NCI-H526 (cell line): ENCODE measurements at regions not wholly inside any gene's neighbourhood (a gene's known extent, or its start where the extent isn't known, plus 50 kb on each side); places are given as distances from the start of the nearest gene placed in this dataset.

ENCODE experiments used
- DNase-seq, 2 experiments: peaks; one replicate each; lab custom pipeline; 2025; lab: John Stamatoyannopoulos, UW

DNA sequence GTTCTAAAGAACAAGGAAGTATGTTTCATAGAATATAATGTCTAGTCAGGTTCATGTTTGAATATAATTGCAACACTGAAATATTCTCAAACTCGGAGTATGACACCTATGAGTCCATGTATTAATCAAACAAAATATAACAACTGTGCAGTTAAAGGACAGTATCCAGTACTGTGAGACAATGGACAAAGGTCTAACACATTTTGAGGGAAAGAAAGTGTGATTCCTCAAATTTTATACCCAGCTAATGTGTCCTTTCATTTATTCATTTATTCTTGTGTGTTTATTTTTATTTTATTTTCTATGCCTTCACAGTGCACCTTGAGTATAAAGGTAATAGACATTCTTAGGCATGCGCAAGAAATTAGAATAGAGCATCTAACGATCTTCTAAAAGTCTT, 401.0 kb upstream of the ZFHX3 start:
- DNase-seq, result no peak

GRCh38 chr16:73447846-73448245, 399.9 kb upstream of the ZFHX3 start:
- DNase-seq, result no peak

DNA sequence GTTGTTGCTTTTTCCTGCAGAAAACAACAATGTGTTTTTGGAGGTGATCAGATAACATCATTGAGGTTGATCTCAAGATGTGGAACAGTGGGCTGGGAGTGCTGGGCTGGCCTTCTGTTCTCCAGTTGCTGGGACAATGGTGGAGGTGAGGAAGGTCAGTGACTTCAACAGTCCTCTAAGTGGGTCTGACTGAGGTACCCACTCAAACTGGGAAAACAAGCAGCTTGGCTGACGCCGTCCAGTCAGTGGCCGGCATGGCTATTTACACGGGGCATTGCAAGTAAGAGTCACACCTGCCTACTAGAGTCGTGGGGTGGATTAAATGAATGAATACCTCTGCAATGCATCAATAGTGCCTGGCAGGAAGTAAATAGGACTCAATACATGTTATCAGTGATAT, 386.7 kb upstream of the ZFHX3 start:
- no peak for DNase-seq

GRCh38 chr16:73433731-73434307, 385.9 kb upstream of the ZFHX3 start:
- no peak for DNase-seq

- DNase-seq, result peak; percentile 94 to 95
Observed at GRCh38 chr16:73432850-73433730, 385.2 kb upstream of the ZFHX3 start.

DNA sequence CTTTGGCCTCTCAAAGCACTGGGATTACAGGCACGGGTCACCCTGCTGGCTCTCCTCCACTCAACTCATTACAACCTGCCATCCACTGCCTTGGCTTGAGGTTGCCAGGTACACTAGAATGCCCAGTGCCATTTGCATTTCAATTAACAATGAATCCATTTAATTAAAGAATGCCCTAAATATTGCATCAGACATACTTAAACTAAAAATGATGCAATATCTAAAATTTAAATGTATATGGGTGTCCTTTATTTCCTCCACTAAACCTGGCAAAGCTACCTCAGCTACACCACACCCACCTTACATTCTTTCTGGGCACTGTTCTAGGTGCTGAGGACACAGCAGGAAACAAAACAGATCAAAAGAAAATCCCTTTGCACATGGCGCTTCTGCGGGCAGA, 382.2 kb upstream of the ZFHX3 start:
- DNase-seq, result no peak

- no peak for DNase-seq
Observed at GRCh38 chr16:73428121-73428520, 380.2 kb upstream of the ZFHX3 start.

DNA sequence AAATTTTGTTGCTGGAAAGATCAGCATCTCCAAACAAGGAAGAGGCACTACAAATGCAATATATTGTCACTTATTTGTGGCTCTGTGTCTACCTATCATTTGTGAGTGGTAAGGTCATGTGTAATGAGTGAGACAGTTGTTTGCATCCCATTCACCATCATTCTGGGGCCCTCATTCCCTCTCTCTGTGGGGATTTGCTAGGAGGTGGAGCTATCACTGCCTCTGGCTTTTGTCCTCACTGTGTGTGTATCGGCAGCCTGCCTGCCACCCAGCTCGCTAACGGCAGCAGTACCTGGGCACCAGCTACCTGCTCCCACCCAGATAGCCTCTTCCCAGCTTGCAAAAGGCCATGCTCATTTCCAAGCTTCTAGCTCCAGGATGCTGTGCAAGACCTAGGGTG, 379.2 kb upstream of the ZFHX3 start:
- no peak for DNase-seq

DNA sequence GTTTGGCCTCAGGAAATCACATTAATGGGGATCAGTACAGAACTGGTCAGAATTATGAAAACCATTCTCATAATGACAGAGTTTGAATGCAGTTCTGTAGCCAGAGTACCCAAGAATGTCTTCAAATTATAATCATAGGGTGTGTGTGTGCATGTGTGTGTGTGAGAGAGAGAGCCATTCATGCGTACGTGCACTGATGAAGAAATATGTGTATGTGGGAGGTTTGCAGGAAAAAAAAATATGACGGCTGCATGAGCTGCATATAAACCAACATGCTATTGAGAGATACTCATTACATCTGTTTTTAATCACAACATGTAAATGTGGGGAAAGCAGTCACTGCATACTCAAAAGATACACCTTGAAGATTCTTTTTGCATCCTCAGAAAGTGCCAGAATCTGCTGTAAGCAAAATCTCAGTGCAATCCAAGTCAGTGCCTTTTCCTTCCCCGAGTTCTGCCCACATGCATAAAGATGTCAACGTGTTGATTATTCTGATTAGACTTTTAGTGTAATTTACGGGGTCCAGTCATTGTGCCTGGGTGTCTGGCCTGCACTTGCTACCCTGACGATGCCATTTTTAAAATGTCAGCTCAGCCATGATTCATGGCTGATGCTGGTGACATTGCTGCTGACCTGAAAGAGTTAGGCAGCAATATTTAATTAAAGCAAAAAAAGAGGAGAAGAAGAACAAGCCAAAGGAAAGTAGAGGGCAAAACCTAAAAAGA, 378.7 kb upstream of the ZFHX3 start:
- no peak for DNase-seq

- DNase-seq, result no peak
Observed at GRCh38 chr16:73420676-73421075, 372.7 kb upstream of the ZFHX3 start.

- DNase-seq, result no peak
Observed at GRCh38 chr16:73420244-73420643, 372.3 kb upstream of the ZFHX3 start.

GRCh38 chr16:73418691-73419090, 370.8 kb upstream of the ZFHX3 start:
- no peak for DNase-seq

DNA sequence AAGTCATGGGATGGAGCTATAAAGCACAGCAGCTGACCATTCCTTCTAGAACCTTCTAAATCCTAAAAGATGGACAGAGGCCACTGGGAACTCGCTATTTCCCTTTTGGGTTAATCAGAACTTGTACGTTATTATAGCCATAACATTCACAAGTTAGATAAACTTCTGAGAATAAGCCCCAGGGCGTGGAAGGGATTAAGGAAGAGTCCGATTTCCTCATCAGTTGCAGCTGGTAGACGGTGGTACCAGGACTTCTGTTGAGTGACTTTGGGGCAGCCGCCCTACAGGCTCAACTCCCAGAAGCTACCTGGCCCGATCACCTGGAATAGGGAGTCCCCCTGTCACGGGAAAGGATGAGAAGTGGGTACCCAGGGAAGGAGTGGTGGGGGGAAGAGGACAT, 370.1 kb upstream of the ZFHX3 start:
- DNase-seq, result no peak

GRCh38 chr16:73415286-73415685, 367.4 kb upstream of the ZFHX3 start:
- no peak for DNase-seq

DNA sequence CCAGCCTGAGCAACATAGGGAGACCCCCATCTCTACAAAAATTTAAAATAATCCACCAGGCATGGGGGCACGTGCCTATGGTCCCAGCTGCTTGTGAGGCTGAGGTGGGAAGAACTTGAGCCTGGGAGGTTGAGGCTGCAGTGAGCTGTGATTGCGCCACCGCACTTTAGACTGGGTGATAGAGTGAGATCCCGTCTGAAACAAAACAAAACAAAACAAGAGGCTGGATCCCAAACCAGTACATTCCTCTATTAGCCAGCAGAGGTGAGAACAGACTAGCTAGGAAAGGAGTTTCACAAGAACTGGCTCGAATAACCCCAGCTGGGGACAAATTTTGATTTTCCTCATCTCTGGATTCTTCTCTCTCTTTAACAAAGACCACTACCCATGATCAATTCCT, 366.7 kb upstream of the ZFHX3 start:
- DNase-seq, result no peak

GRCh38 chr16:73413830-73414190, 365.9 kb upstream of the ZFHX3 start:
- no peak for DNase-seq

DNA sequence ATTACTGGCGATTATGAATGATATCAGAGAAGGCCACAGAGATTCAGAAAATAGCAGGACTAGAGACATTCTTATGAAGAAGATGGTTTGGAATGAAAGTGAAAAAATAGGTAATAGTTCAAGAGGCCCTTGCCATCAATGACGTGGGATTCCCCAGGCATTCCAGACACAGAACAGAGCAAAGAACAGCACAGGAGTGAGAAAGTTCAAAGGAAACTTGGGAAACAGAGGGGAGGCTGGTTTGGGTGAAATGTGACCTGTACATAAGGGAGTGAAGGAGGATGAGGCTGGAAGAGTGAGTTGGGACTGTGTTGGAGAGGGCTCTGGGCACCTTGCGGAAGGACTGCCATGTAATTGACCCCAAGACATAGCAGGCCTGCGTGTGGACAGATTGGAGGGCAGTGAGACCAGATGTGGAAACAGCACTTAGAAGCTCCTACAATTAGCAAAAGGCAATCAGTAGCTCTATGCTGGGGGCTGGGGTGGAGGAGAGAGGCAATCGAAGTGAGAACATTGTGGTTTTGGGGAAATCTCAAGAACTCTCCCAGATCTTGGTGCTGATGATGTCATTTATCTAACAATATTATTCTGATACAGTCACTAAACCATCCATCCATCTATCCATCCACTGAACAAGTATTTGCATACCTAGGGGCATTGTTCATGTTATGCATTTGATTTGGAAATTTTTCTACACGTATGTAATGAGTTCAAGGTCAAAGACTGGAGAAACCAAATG, 365.3 kb upstream of the ZFHX3 start:
- peak in 1 of 2 experiments; percentile 8 for DNase-seq

GRCh38 chr16:73412416-73412815, 364.5 kb upstream of the ZFHX3 start:
- DNase-seq, result no peak

DNA sequence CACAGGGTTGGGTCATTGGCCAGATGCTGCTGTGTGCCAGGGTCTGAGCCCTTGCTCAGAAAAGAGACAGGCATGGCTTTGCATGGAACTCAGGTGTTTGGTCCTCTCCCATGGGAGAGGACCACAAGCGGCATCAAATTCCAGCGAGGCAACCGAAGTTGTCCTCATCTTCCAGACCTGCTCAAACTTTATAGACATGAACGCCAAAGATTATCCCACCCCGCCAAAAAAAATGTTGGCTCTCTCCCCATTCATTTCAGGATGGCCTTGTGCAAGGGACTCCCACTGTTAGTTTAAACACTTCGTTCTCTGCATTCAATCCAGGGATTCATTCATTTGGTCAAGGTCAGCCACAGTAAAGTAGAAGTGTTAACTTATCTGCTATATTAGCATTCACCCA, 360.8 kb upstream of the ZFHX3 start:
- no peak for DNase-seq

DNA sequence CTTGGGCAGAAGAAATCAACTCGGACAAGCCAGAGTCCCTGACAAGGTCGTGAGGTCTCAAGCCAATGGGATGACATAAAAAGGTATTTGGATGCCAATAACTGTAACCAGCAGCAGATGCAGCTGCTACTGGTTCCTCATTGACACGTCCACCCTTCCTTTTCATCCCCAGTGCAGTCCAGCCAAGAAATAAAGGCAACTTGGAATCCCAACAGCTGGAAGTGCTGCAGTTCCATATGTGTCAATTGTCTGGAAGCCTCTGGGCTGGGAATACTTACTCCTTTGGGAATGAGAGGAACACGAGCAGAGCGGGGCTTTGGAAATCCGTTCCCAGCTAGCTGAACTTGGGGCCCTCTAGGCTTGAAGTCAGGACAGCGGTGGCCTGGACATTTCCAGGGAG, 360.4 kb upstream of the ZFHX3 start:
- no peak for DNase-seq

DNA sequence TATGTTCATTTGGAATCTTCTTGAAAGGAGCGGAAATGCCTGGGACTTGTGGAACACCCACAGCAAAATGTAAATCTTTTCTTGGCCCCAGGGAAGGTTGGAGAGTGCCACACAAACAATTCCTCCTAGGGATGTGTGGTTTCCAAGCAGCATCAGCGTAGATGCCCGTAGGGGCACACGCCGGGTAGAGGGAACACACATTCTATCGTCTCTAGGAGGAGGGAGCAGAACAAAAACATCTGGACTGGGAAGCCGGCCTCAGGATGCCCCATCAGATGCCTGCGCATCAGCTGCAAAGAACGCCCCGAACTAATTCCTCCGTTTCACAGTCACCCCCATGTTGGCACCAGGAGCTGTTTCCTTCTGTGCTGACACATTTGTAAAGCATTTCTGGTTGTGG, 357.9 kb upstream of the ZFHX3 start:
- no peak for DNase-seq

- no peak for DNase-seq
Observed at GRCh38 chr16:73404001-73404400, 356.1 kb upstream of the ZFHX3 start.
